ENCODE measurements at regions not wholly inside any gene's neighbourhood (a gene's known extent, or its start where the extent isn't known, plus 50 kb on each side); places are given as distances from the start of the nearest gene placed in this dataset.

DNA sequence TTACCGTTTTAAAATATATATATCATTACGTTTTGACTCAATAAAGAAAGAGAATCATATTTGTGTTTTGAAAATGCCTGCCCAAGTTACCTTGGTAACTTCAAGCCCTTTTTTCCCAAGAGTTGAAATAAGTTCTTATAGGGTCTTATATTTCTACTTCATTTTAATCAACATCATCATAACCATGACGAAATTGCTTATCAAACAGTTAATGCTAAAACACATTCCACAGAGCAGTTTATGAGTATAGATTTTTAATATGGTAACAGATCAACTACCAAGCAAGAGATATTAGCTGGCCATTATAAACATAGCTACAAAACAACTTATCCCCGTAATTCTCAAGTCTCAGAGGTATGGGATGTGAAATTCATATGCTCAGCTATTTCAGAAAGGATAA is 197.9 kb upstream of the LRRTM4 start:
- TF ChIP-seq, protein P1, sequence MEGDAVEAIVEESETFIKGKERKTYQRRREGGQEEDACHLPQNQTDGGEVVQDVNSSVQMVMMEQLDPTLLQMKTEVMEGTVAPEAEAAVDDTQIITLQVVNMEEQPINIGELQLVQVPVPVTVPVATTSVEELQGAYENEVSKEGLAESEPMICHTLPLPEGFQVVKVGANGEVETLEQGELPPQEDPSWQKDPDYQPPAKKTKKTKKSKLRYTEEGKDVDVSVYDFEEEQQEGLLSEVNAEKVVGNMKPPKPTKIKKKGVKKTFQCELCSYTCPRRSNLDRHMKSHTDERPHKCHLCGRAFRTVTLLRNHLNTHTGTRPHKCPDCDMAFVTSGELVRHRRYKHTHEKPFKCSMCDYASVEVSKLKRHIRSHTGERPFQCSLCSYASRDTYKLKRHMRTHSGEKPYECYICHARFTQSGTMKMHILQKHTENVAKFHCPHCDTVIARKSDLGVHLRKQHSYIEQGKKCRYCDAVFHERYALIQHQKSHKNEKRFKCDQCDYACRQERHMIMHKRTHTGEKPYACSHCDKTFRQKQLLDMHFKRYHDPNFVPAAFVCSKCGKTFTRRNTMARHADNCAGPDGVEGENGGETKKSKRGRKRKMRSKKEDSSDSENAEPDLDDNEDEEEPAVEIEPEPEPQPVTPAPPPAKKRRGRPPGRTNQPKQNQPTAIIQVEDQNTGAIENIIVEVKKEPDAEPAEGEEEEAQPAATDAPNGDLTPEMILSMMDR (conservative IDR thresholded peaks at IDR 0.05 in 1 of 2, IDR thresholded peaks at IDR 0.05 in 1 of 2; ENCODE audit: low read depth in 1 of 2, low read length in 2 of 2) = no peak
- TF ChIP-seq EZH2 (IDR thresholded peaks at IDR 0.05; ENCODE audit: low read length, missing control alignments) = no peak
